HEK293 (cell line): ENCODE measurements at regions not wholly inside any gene's neighbourhood (a gene's known extent, or its start where the extent isn't known, plus 50 kb on each side); places are given as distances from the start of the nearest gene placed in this dataset.
"Not testable (repeated sequence)": the region's sequence is repeated elsewhere in the genome, so short reads cannot be mapped to it uniquely, and the experiment has no call there.

Experiments
- CTCF ChIA-PET: fragments of 350-600 bp; formaldehyde crosslinking; extraction: SDS; loops from one replicate; lab custom pipeline; 2021; ENCODE audit warnings: antibody characterized with exemption; lab: Yijun Ruan, JAX
- POLR2A ChIA-PET: fragments of 300-600 bp; formaldehyde crosslinking; extraction: SDS; loops from one replicate; lab custom pipeline; 2020; ENCODE audit warnings: antibody characterized with exemption, inconsistent platforms; lab: Yijun Ruan, JAX
- H3K27ac ChIP-seq: fragments of 200-500 bp; sonication (Bioruptor generic); 2 replicates; pipeline ENCODE4 v1.5.1; 2014; ENCODE audit warnings: low read depth, low read length, control low read depth, inconsistent platforms; ENCODE audit errors: extremely low read depth
- H3K36me3 ChIP-seq, 2 experiments: fragments of 200-500 bp in 1 of 2; sonication (Bioruptor generic) in 1 of 2; 1 replicate in 1 of 2; 2 replicates in 1 of 2; pipeline ENCODE4 v1.5.1; 2014 to 2017; ENCODE audit warnings: inconsistent platforms in 2 of 2, low read length in 2 of 2; ENCODE audit not compliant: control insufficient read depth in 2 of 2, insufficient read depth in 1 of 2
- H3K4me1 ChIP-seq: fragments of 200-500 bp; sonication (Bioruptor generic); 2 replicates; pipeline ENCODE4 v1.5.1; 2014; ENCODE audit warnings: mild to moderate bottlenecking, low read length, inconsistent platforms; ENCODE audit not compliant: control insufficient read depth, insufficient read depth
- H3K4me3 ChIP-seq: 2 replicates; pipeline ENCODE4 v1.5.1; 2011; ENCODE audit warnings: low read depth, mild to moderate bottlenecking, control low read depth, low read length, moderate library complexity
- H3K9me3 ChIP-seq: fragments of 200-500 bp; sonication (Bioruptor generic); 2 replicates; pipeline ENCODE4 v1.5.1; 2014; ENCODE audit warnings: low read depth, low read length, inconsistent platforms; ENCODE audit not compliant: control insufficient read depth, insufficient read depth
- BCL11A ChIP-seq: fragments of 450-650 bp; formaldehyde crosslinking; IDR thresholded peaks from 2 replicates; pipeline ENCODE4 v1.5.1; 2016; ENCODE audit warnings: low read depth, missing biosample characterization, missing genetic modification characterization
- SETDB1 ChIP-seq: IDR thresholded peaks from one replicate; pipeline ENCODE4 v1.6.1; 2017; ENCODE audit warnings: mild to moderate bottlenecking, low read length, moderate library complexity, mixed read lengths; ENCODE audit not compliant: insufficient read length
- ZBTB21 ChIP-seq: fragments of 450-650 bp; formaldehyde crosslinking; IDR thresholded peaks from 2 replicates; pipeline ENCODE4 v1.5.1; 2017; ENCODE audit warnings: missing biosample characterization, missing genetic modification characterization
- ZBTB8A ChIP-seq: fragments of 450-650 bp; formaldehyde crosslinking; IDR thresholded peaks from 2 replicates; pipeline ENCODE4 v1.5.1; 2016; ENCODE audit warnings: missing biosample characterization, missing genetic modification characterization
- ZNF157 ChIP-seq: fragments of 450-650 bp; formaldehyde crosslinking; IDR thresholded peaks from 2 replicates; pipeline ENCODE4 v1.5.1; 2016; ENCODE audit warnings: missing biosample characterization, missing genetic modification characterization
- ZNF239 ChIP-seq: fragments of 450-650 bp; formaldehyde crosslinking; IDR thresholded peaks from 2 replicates; pipeline ENCODE4 v1.5.1; 2016; ENCODE audit warnings: missing biosample characterization, missing genetic modification characterization
- ZNF404 ChIP-seq: fragments of 450-650 bp; formaldehyde crosslinking; IDR thresholded peaks from 2 replicates; pipeline ENCODE4 v1.5.1; 2017; ENCODE audit warnings: missing biosample characterization, missing genetic modification characterization
- ZNF433 ChIP-seq: fragments of 450-650 bp; formaldehyde crosslinking; IDR thresholded peaks from 2 replicates; pipeline ENCODE4 v1.5.1; 2016; ENCODE audit warnings: missing biosample characterization, missing genetic modification characterization, low read depth
- ZNF449 ChIP-seq: fragments of 450-650 bp; formaldehyde crosslinking; IDR thresholded peaks from 2 replicates; pipeline ENCODE4 v1.5.1; 2017; ENCODE audit warnings: missing biosample characterization, mild to moderate bottlenecking, missing genetic modification characterization, moderate library complexity
- ZNF510 ChIP-seq: fragments of 450-650 bp; formaldehyde crosslinking; IDR thresholded peaks from 2 replicates; pipeline ENCODE4 v1.5.1; 2018; ENCODE audit warnings: mild to moderate bottlenecking, missing genetic modification characterization, missing biosample characterization; ENCODE audit not compliant: insufficient replicate concordance
- ZNF544 ChIP-seq: fragments of 450-650 bp; formaldehyde crosslinking; IDR thresholded peaks from 2 replicates; pipeline ENCODE4 v1.5.0; 2017; ENCODE audit warnings: missing biosample characterization, missing genetic modification characterization
- ZNF560 ChIP-seq: fragments of 450-650 bp; formaldehyde crosslinking; IDR thresholded peaks from 2 replicates; pipeline ENCODE4 v1.5.1; 2017; ENCODE audit warnings: missing biosample characterization, missing genetic modification characterization, borderline replicate concordance
- ZNF660 ChIP-seq: fragments of 450-650 bp; IDR thresholded peaks from 2 replicates; pipeline ENCODE4 v1.5.1; 2018; ENCODE audit warnings: missing biosample characterization, mild to moderate bottlenecking, missing genetic modification characterization
- ZNF791 ChIP-seq: fragments of 450-650 bp; formaldehyde crosslinking; IDR thresholded peaks from 2 replicates; pipeline ENCODE4 v1.5.1; 2016; ENCODE audit warnings: missing biosample characterization, missing genetic modification characterization

GRCh38 chr4:54449999-54450398 lies 207.8 kb upstream of the KIT start:
- Histone ChIP-seq H3K27ac (no peak overlapping the region), H3K4me3 (no peak overlapping the region), H3K4me1 (no peaks in the 10 kb centered on the region), H3K9me3 (no peaks in the 10 kb centered on the region), H3K36me3 (no peaks in the 10 kb centered on the region)
- TF ChIP-seq SETDB1 (peak; percentile 92), ZNF560 (tag by site-specific recombination) (no peak)
- ChIA-PET CTCF (no interaction called here), POLR2A (no interaction called here)

- H3K9me3 ChIP-seq, H3K4me1 ChIP-seq, POLR2A ChIA-PET, H3K27ac ChIP-seq, H3K4me3 ChIP-seq, H3K36me3 ChIP-seq: not testable (repeated sequence)
- TF ChIP-seq SETDB1, result peak; percentile 64
- CTCF ChIA-PET, result interaction anchor here (0.6 kb wide), 1 partner anchor 80 kb away, joined by 3 read pairs; no protein-coding TSS in a partner anchor
Measured at GRCh38 chr4:54466960-54467359, 190.8 kb upstream of the KIT start.

GRCh38 chr4:54473077-54473545 lies 184.6 kb upstream of the KIT start:
- Histone ChIP-seq H3K4me1 (no peaks in the 10 kb centered on the region), H3K9me3 (no peaks in the 10 kb centered on the region), H3K27ac (no peak overlapping the region), H3K4me3 (no peak overlapping the region), H3K36me3 (no peaks in the 10 kb centered on the region)
- POLR2A ChIA-PET, result no interaction called here
- CTCF ChIA-PET, result no interaction called here
- TF ChIP-seq ZNF660 (no peak), SETDB1 (peak; percentile 49), ZNF239 (tag by site-specific recombination) (no peak), ZNF510 (no peak)

GRCh38 chr4:54473798-54474197 lies 184.0 kb upstream of the KIT start:
- H3K36me3 ChIP-seq, result no peaks in the 10 kb centered on the region
- no peak overlapping the region for H3K4me3 ChIP-seq
- H3K4me1 ChIP-seq, result no peaks in the 10 kb centered on the region
- H3K9me3 ChIP-seq, result no peaks in the 10 kb centered on the region
- POLR2A ChIA-PET, result no interaction called here
- CTCF ChIA-PET, result no interaction called here
- no peak overlapping the region for H3K27ac ChIP-seq
- TF ChIP-seq ZNF544 (tag by site-specific recombination) (no peak), ZNF449 (tag by site-specific recombination) (no peak), ZBTB8A (tag by site-specific recombination) (no peak), ZNF791 (tag by site-specific recombination) (no peak), ZBTB21 (no peak), BCL11A (no peak), ZNF404 (tag by site-specific recombination) (no peak)

GRCh38 chr4:54475546-54475945 lies 182.2 kb upstream of the KIT start:
- ChIA-PET POLR2A (no interaction called here), CTCF (no interaction called here)
- H3K9me3 ChIP-seq, result no peaks in the 10 kb centered on the region
- TF ChIP-seq ZNF157 (tag by site-specific recombination), result no peak
- TF ChIP-seq ZNF433 (tag by site-specific recombination), result no peak
- H3K4me3 ChIP-seq, result no peak overlapping the region
- H3K4me1 ChIP-seq, result no peaks in the 10 kb centered on the region
- H3K27ac ChIP-seq, result no peak overlapping the region
- H3K36me3 ChIP-seq, result no peaks in the 10 kb centered on the region
